NK-92 treated with Interleukin-12 subunit alpha and Interleukin-12 subunit beta, amount 100 ng/mL, for 24 hours (cell line): ENCODE measurements at regions not wholly inside any gene's neighbourhood (a gene's known extent, or its start where the extent isn't known, plus 50 kb on each side); places are given as distances from the start of the nearest gene placed in this dataset.
"Not testable (repeated sequence)": the region's sequence is repeated elsewhere in the genome, so short reads cannot be mapped to it uniquely, and the experiment has no call there.

Source experiments
- DNase-seq: peaks from one replicate; lab custom pipeline; 2025; lab: John Stamatoyannopoulos, UW

GRCh38 chr12:76292891-76293290 lies 55.3 kb downstream of the BBS10 start:
- DNase-seq: not testable (repeated sequence)

- DNase-seq: not testable (repeated sequence)
Observed at GRCh38 chr12:76292305-76292704, 55.9 kb downstream of the BBS10 start.

- no peak for DNase-seq
Observed at GRCh38 chr12:76290963-76291859, 57.0 kb downstream of the BBS10 start.

GRCh38 chr12:76288218-76288617 lies 60.0 kb downstream of the BBS10 start:
- no peak for DNase-seq

- DNase-seq: no peak
Observed at GRCh38 chr12:76284816-76285750, 63.1 kb downstream of the BBS10 start.

- no peak for DNase-seq
Observed at GRCh38 chr12:76282744-76283143, 65.5 kb downstream of the BBS10 start.

GRCh38 chr12:76277480-76277879 lies 70.7 kb downstream of the BBS10 start:
- DNase-seq: no peak

GRCh38 chr12:76276499-76277151 lies 71.6 kb downstream of the BBS10 start:
- DNase-seq: no peak

- no peak for DNase-seq
Observed at GRCh38 chr12:76275511-76276093, 72.6 kb downstream of the BBS10 start.

GRCh38 chr12:76274420-76275083 lies 73.7 kb downstream of the BBS10 start:
- DNase-seq: no peak

- no peak for DNase-seq
Observed at GRCh38 chr12:76272287-76272686, 75.9 kb downstream of the BBS10 start.

GRCh38 chr12:76270657-76271358 lies 77.4 kb downstream of the BBS10 start:
- no peak for DNase-seq

GRCh38 chr12:76268267-76268666 lies 79.9 kb downstream of the BBS10 start:
- no peak for DNase-seq

GRCh38 chr12:76266797-76267196 lies 81.4 kb downstream of the BBS10 start:
- no peak for DNase-seq

- no peak for DNase-seq
Observed at GRCh38 chr12:76265424-76266180, 82.6 kb downstream of the BBS10 start.

- no peak for DNase-seq
Observed at GRCh38 chr12:76264611-76265012, 83.6 kb downstream of the BBS10 start.

GRCh38 chr12:76263696-76264095 lies 84.5 kb downstream of the BBS10 start:
- DNase-seq: no peak

- no peak for DNase-seq
Observed at GRCh38 chr12:76260390-76260748, 87.8 kb downstream of the BBS10 start.

- DNase-seq: no peak
Observed at GRCh38 chr12:76259660-76260389, 88.4 kb downstream of the BBS10 start.
